ENCODE measurements at regions not wholly inside any gene's neighbourhood (a gene's known extent, or its start where the extent isn't known, plus 50 kb on each side); places are given as distances from the start of the nearest gene placed in this dataset.
A peak's percentile ranks its signal among the peaks of the same experiment; 100 is the strongest.
"Not testable (repeated sequence)": the region's sequence is repeated elsewhere in the genome, so short reads cannot be mapped to it uniquely, and the experiment has no call there.

- DNase-seq (ENCODE audit: low spot score), result no peak
Observed at GRCh38 chr5:10017786-10018185, 231.9 kb downstream of the ATPSCKMT start.

DNA sequence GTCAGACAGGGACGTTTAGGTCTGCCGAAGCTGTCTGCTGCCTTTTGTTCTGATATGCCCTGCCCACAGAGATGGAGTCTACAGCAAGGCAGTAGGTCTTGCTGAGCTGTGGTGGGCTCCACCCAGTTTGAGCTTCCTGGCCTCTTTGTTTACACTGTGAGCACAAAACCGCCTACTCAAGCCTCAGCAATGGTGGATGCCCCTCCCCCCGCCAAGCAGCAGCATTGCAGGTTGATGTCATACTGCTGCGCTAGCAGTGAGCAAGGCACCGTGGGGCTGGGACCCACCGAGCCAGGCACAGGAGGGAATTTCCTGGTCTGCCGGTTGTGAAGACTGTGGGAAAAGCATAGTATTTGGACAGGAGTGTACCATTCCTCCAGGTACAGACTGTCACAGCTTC is 233.1 kb downstream of the ATPSCKMT start:
- not testable (repeated sequence) for DNase-seq (ENCODE audit: low spot score)

DNA sequence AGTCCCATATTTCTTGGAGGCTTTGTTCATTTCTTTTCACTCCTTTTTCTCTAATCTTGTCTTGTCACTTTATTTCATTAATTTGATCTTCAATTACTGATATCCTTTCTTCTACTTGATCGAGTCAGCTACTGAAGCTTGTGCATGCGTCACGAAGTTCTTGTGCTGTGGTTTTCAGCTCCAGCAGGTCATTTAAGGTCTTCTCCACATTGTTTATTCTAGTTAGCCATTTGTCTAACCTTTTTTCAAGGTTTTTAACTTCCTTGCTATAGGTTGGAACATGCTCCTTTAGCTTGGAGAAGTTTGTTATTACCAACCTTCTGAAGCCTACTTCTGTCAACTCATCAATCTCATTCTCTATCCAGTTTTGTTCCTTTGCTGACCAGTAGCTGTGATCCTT is 234.0 kb downstream of the ATPSCKMT start:
- not testable (repeated sequence) for DNase-seq (ENCODE audit: low spot score)

DNA sequence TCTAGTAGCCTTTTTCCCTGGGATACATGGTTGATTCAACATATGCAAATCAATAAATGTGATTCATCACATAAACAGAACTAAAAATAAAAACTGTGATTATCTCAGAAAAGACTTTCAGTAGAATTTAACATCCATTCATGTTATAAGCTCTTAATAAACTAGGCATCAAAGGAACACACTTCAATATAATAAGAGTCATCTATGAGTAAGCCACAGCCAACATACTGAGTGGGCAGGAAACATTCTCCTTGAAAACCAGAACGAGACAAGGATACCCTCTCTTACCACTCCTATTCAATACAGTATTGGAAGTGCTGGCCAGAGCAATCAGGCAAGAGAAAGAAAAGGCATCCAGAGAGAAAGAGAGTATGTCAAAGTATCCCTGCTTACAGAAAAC is 239.9 kb downstream of the ATPSCKMT start:
- DNase-seq (ENCODE audit: low spot score), result no peak

DNA sequence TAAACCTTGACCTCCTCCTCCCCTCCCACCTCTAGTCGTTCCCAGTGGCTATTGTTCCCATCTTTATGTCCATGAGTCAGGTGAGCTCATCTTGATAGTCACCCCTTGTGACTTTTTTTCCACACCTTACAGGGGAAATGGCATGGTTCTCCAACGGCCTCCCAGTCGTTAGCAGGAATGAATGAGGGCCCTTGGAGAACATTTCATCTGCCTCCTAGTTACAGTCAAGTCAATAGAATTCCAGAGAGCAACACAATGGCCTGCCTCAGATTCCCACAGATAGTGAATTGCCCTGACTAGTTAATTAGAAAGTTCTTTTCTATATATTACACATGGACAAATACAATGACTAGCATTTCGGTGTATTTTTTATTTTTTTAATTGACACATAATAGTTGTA is 262.6 kb downstream of the ATPSCKMT start:
- DNase-seq (ENCODE audit: low spot score), result no peak

DNA sequence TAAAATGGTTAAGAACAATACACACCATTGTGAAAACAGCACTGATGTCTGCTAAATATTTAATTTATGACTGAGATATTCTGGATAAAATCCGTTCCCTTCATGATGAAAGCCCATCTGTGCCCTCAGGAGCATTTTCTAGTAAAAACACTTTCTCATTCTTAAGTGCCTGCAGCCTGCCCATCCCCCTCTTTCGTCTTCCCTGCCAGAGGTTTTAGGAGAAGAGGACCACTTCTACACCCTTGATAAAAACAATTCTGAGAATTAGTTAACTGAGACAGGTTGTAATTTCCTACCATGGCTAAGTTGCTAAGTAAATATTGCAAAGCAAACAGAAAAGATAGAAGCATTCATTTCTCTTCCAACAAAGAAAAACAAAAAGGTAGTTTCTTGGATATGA is 272.6 kb downstream of the ATPSCKMT start:
- DNase-seq (ENCODE audit: low spot score), result no peak

DNA sequence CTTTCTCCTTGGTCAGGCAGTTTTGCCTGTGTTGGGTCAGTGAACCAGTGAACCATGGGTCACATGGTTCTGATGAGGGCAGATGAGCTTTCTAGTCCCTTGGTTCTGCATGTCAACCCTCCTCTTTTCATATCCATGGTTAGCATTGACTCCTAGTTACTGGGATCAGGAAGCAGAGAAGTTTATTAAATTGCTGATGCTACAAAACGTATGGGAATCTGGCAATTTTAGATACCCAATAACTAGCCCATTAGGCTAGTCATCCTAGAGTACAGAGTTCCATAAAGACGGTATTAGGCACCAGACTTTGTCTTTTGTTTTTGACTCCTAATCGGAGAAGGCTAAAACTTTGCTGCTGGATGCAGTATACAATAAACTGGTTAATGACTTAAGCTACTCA is 273.1 kb downstream of the ATPSCKMT start:
- DNase-seq (ENCODE audit: low spot score), result no peak

GRCh38 chr5:9972059-9972458 is 277.6 kb downstream of the ATPSCKMT start:
- no peak for DNase-seq (ENCODE audit: low spot score)

- no peak for DNase-seq (ENCODE audit: low spot score)
Observed at GRCh38 chr5:9971301-9971700, 278.4 kb downstream of the ATPSCKMT start.

DNA sequence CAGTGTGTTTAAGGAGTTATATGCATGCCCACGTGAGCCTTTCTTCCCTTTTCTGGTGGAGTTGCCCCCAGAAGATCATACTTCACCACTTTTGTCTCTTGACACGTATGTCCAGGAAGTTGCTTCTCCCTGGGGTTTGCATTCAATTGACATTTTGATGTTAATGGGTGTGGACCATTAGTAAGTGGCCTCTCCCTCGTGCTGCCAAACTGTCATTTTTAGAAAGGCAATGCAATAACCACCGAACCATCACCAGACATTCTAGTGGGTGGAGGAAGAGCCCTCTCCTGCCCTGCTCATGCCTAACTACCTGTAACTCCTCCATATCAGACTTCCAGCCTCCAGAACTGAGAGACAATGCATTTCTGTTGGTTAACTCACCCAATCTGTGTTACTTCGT is 290.8 kb downstream of the ATPSCKMT start:
- DNase-seq (ENCODE audit: low spot score), result no peak

DNA sequence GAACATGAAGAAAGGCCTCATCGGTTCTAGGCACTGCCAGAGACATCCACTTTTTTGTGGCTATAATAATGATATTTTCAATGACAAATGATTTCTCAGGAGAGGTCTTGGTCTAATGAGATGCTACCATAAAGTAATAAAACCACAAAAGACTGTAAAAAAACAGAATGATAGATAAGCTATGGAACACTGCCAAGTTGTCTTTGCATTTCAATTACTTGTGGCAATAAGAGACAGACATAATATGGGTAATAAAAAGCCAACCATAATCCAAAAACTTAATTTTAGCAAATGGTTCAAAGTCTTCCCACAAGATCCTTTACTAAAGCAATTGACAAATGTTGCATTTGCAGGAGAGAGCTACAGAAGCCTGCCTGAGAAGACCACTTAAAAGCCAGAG is 292.5 kb downstream of the ATPSCKMT start:
- no peak for DNase-seq (ENCODE audit: low spot score)

DNA sequence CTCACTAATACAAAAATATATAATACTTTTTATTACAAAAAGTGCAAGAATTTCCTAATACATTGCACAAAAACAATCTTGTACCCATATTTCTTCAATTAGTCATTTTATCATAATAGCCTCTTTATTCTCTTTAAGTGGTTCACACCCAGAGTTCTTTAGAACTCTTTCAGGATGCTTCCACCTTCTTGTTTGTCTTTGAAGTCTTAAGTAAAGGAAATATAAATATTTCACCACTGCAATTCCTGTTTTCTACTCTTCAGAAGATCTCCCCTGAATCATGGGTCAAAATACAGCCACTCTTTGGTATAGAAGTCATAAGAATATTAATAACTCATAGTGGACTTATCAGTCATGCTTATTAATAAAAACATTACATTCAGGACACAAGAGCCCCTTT is 293.0 kb downstream of the ATPSCKMT start:
- DNase-seq (ENCODE audit: low spot score), result no peak

DNA sequence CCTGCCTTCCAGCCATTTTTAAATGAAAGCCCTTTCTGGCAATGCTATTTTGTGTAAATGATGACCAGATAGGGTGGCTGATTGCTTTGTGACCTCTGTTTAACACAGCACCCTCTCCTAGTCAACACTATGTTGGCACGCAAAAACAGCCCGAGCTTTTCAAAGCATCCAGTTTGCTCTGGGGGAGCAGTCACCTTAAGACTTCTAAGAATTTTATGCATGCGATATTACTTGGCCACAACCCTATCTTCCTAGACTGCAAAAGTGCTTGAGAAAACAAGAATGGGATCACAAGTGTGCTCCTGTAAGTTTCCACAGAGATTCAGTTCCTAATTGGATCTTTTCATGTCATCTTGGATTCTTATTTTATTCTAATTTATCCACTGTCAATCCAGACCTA is 294.1 kb downstream of the ATPSCKMT start:
- no peak for DNase-seq (ENCODE audit: low spot score)

DNA sequence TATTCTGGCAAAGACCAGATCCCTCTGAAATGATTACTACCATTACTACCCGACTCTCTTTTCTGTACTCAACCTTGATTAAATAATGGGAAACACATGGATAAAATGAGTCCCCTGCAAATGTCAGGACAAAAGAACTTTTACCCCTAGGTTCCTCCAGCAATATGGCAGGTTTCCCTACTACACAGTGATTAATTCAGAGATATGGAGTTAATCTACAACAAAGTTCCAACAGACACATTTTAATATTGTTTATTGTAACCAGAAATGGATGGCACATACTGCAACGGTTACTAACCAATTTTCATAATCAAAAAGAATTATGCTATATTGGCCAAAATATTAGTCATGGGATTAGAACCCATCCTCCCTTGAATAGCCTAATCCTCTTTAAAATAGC is 294.8 kb downstream of the ATPSCKMT start:
- DNase-seq (ENCODE audit: low spot score), result no peak

DNA sequence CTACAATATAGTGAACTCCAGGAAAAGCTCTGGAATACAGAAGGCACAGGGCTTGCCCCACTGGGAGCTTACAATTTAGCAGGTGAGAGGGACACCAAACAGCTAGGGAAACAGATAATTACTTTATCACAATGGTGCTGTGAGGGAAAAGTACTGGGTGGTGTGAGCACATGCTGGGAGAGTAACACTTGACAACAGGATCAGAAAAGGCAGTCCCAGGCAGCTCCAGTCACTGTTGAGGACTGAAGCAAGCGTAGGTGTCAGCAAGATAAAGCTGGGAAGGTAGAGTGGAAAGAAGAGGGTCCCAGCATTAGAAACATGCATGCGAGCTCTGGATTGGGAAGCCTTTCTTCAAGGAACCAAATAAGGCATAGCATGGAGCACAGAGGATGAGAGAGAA is 296.0 kb downstream of the ATPSCKMT start:
- DNase-seq (ENCODE audit: low spot score), result no peak

DNA sequence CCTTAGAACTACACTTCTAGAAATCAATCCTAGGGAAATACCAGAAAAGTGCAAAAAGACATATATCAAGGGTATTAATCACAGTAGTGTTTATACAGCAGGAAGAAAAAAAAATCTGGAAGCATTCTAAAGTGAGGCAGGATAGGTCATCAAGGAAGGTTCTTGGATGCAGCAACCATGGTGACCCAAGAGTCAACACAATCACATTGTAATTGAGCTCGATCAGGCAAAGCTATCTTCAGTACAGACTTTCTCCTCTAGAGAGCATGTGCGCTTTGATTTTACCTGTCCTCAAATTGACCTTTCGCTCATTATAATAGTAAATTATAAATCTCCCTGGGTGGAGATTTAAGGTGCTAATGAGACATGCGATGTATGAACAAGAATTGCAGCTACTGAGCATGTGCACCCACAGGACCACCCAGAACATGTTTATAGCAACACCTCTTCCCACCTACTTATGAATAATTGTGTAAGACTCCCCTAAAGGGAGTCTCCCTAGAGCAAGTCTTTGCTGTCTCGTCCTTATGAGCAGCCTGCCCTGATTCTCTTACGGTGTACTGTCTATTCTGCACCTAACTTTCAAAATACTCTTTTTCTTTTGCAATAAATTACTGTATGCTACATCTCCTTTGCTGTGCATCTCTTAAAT is 297.7 kb downstream of the ATPSCKMT start:
- DNase-seq (ENCODE audit: low spot score), result no peak

DNA sequence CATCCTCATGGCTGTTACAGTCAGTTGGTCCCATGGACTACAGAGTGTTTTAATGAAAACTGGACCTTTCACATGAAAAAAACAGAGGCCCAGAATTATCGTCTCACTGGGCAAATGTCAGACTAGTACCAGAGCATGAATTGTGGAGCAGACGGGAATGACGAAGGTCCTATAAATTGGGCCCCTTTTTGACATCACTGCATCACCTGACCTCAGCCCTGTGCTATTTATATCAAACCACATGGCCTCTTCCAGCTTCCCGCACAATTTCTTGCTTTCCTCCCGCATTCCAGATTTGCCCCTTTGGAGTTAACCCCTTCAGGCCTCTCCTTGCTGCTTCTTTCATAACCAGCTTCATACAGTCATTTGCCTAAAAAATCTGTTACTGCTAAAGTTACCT is 301.7 kb downstream of the ATPSCKMT start:
- no peak for DNase-seq (ENCODE audit: low spot score)

GRCh38 chr5:9947225-9947714 is 302.4 kb downstream of the ATPSCKMT start:
- DNase-seq (ENCODE audit: low spot score), result no peak

GRCh38 chr5:9932770-9933169 is 302.6 kb upstream of the TAS2R1 start:
- no peak for DNase-seq (ENCODE audit: low spot score)

DNA sequence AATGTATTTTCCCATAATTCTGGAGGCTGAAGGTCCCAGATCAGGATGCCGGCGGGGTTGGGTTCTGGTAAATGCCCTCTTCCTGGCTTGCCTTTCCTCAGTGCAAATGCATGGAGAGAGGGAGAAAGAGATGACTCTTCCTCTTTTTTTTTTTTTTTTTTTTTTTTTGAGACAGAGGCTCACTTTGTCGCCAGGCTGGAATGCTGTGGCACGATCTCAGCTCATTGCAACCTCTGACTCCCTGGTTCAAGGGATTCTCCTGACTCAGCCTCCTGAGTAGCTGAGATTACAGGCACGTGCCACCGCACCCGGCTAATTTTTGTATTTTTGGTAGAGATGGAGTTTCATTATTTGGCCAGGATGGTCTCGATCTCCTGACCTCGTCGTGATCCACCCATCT is 300.0 kb upstream of the TAS2R1 start:
- no peak for DNase-seq (ENCODE audit: low spot score)

DNA sequence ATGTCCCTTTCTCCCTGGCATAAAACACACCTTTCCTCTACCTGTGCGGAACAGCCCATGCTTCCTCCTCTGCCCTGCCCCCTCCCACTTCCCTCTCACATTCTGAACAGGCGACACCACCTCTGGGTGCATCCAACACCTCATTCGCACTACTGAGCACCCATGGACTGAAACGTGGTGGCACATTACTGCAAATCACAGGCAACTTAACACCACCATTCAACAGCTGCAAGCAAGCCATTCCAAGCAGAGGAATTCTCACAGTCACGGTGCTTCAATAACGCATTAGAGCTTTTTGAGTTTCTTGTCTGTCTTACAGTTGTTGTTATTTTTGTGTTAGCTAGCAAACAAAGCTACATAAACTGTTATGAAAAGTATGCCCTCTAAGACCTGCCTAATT is 298.2 kb upstream of the TAS2R1 start:
- no peak for DNase-seq (ENCODE audit: low spot score)

DNA sequence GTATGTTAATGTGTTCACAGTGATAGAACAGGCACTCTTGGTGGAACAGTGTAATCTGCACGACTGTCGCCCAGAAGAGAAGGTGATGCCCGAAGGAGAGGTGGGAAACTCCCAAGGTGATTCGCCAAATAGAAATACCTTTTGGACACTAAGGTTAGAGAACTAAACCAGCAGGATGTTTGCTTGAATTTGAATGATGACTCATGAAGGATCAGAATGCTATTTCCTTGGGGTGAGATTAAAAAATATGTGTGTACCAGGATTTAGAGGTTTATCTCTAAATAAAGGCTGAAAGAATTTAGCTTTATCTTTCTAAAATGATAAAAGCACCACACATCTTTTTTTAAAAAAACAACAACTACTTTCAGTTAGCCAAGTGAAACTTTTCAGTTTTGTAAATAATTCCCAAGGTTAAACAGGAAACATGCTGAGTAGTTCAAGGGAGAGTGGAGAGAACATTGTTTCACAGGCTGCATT is 297.4 kb upstream of the TAS2R1 start:
- no peak for DNase-seq (ENCODE audit: low spot score)

GRCh38 chr5:9927106-9927505 is 297.0 kb upstream of the TAS2R1 start:
- no peak for DNase-seq (ENCODE audit: low spot score)

DNA sequence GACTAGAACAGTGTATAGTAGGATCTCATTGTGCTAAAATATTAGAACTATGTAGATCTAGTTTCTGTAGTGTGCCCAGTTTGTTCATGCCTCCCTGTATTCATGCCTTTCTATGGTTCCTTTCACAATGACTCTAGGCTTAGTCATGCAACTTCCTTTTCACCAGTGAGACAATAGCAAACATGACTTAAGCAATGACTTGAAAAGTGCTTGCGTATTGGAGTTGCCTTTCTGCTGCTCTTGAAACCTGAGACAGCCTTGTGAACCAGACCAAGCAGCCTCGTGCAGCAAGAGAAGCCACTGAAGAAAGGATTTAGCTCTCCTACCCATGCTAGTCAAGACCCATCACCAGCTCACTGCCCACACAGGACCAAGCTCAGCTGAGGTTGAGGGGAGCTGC is 294.5 kb upstream of the TAS2R1 start:
- DNase-seq (ENCODE audit: low spot score), result peak; percentile 1
